Breast epithelium (tissue), 4 donors: ENCODE measurements at regions not wholly inside any gene's neighbourhood (a gene's known extent, or its start where the extent isn't known, plus 50 kb on each side); places are given as distances from the start of the nearest gene placed in this dataset.

Experiments used
- DNase-seq, 2 donors: peaks; one replicate each; pipeline ENCODE4 v3.0.0-alpha.2; 2019; ENCODE audit warnings: low spot score in 2 of 2
- H3K27ac ChIP-seq, 2 donors: fragments of 200-600 bp; sonication (generic) in 1 of 2; one replicate each; pipeline ENCODE4 v1.5.1; 2016 to 2019; ENCODE audit warnings: mild to moderate bottlenecking in 1 of 2
- H3K27me3 ChIP-seq, 2 donors: fragments of 200-600 bp; sonication (generic) in 1 of 2; one replicate each; pipeline versions ENCODE4 v1.5.1 to v1.6.0; 2017 to 2019; ENCODE audit warnings: control low read depth in 1 of 2, mild to moderate bottlenecking in 1 of 2
- H3K36me3 ChIP-seq: fragments of 200-600 bp; one replicate; pipeline ENCODE4 v1.5.1; 2019
- H3K4me1 ChIP-seq, 2 donors: fragments of 200-600 bp; sonication (generic); one replicate each; pipeline ENCODE4 v1.5.1; 2016 to 2019; ENCODE audit warnings: control low read depth in 1 of 2
- H3K4me3 ChIP-seq, 3 donors: fragments of 200-600 bp; sonication (generic); 1 replicate in 2 of 3; 2 replicates in 1 of 3; pipeline ENCODE4 v1.5.1; 2016 to 2019; ENCODE audit warnings: mild to moderate bottlenecking in 3 of 3, moderate library complexity in 2 of 3
- H3K9me3 ChIP-seq, 2 donors: fragments of 200-600 bp; sonication (generic) in 1 of 2; one replicate each; pipeline ENCODE4 v1.5.1; 2016 to 2019; ENCODE audit warnings: control low read depth in 1 of 2
- POLR2A ChIP-seq: fragments of 450-650 bp; IDR thresholded peaks from one replicate; pipeline ENCODE4 v1.6.1; 2016; ENCODE audit warnings: antibody characterized with exemption, mild to moderate bottlenecking, moderate library complexity
- POLR2AphosphoS5 ChIP-seq, 3 donors: sonication (generic); formaldehyde crosslinking; IDR thresholded peaks; one replicate each; pipeline ENCODE4 v1.6.1; 2017; ENCODE audit warnings: antibody characterized with exemption in 3 of 3
- intact Hi-C: fragments of 100-400 bp; cut with DNase I; formaldehyde crosslinking; loops from one replicate; pipeline ENCODE4 v1.15.1; 2023; ENCODE audit warnings: low total_unique reads
- TF ChIP-seq, protein P1 (sequence below), 3 donors: fragments of 450-650 bp; IDR thresholded peaks; one replicate each; pipeline ENCODE4 v1.5.1; 2016 to 2017; ENCODE audit warnings: antibody characterized with exemption in 3 of 3, mild to moderate bottlenecking in 3 of 3, moderate library complexity in 3 of 3

DNA sequence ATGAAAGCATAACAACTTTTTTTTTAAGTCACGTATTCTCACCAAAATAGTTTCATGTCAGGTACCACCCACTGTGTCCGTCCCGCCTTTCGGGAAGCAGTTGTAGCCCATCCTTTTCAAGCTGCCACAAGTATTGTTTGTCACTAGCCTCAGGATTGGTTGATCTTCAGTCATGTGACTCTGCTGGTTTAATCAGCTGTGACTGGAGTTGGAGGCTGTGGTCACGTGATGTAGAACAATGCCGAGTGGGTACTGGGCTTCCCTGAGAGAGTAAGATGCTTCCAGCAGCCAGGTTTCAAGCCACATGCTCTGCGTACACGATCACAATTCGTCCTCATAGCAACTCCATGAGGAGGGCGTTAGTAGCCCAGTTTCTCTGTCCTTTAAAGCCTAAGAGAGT is 83.0 kb upstream of the WSCD2 start:
- Histone ChIP-seq H3K4me3 (peak overlapping the region in 2 of 3 donors; percentile 21 to 51), H3K27ac (peak overlapping the region; percentile 40 to 80), H3K4me1 (peaks cover 0 to 2% of the 10 kb centered on the region in 2 donors), H3K9me3 (no peaks in the 10 kb centered on the region), H3K27me3 (no peaks in the 10 kb centered on the region), H3K36me3 (no peaks in the 10 kb centered on the region)
- DNase-seq = no peak
- intact Hi-C loops = no loop called here
- TF ChIP-seq, protein P1, sequence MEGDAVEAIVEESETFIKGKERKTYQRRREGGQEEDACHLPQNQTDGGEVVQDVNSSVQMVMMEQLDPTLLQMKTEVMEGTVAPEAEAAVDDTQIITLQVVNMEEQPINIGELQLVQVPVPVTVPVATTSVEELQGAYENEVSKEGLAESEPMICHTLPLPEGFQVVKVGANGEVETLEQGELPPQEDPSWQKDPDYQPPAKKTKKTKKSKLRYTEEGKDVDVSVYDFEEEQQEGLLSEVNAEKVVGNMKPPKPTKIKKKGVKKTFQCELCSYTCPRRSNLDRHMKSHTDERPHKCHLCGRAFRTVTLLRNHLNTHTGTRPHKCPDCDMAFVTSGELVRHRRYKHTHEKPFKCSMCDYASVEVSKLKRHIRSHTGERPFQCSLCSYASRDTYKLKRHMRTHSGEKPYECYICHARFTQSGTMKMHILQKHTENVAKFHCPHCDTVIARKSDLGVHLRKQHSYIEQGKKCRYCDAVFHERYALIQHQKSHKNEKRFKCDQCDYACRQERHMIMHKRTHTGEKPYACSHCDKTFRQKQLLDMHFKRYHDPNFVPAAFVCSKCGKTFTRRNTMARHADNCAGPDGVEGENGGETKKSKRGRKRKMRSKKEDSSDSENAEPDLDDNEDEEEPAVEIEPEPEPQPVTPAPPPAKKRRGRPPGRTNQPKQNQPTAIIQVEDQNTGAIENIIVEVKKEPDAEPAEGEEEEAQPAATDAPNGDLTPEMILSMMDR (IDR thresholded peaks at IDR 0.05) = no peak
- TF ChIP-seq POLR2AphosphoS5 (IDR thresholded peaks at IDR 0.05) (no peak), POLR2A (no peak)

DNA sequence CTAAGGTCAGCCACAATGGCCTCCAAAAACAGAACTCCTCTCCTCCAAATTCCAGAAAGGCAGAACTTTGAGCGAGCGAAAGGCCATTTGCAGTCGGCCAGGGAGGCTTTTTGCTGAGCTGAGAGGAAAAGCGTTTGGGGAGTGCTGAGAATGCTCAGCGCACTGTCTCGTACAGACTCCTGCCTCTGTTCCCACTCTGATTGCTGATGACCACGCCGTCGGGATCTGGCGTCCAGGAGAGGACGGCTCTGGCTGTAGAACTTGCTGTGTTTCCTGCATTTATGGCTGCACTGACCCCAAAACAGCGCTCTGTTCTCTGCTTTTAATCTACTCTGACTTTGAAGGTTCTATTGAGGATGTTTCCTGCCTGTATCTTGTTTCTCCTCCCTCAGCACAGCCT is 82.4 kb upstream of the WSCD2 start:
- no peak for DNase-seq
- Histone ChIP-seq H3K9me3 (no peaks in the 10 kb centered on the region), H3K27me3 (no peaks in the 10 kb centered on the region), H3K4me3 (peak overlapping the region; percentile 14 to 51 (median 21)), H3K27ac (peak overlapping the region; percentile 40 to 80), H3K4me1 (peaks cover 0 to 2% of the 10 kb centered on the region in 2 donors), H3K36me3 (no peaks in the 10 kb centered on the region)
- TF ChIP-seq POLR2AphosphoS5 (IDR thresholded peaks at IDR 0.05) (no peak), POLR2A (no peak)
- TF ChIP-seq, protein P1 (IDR thresholded peaks at IDR 0.05) = no peak
- intact Hi-C loops = no loop called here

DNA sequence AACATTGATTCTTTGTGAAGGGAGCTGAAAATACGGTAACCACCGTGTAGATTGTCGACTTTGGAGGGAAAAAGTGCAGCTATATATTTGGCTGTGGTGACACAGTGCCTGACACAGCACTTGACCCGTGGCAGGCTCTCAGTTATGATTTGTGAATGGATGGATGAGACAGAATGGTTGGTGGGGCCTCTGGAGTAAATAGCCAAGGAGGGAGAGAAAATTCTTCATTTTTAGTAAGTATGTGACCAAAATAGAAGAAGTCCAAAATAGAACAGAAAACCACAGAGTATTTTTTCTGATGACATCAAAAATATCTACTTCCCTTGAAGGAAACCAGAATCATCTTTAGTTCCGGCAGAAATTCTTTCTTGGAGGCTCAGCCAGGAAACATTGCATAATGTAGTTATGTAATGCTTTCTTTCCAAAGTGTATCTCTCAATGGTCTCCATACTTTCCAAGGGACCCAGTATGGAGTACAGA is 82.0 kb upstream of the WSCD2 start:
- Histone ChIP-seq H3K9me3 (no peaks in the 10 kb centered on the region), H3K4me3 (peak overlapping the region; percentile 14 to 51 (median 21)), H3K27me3 (no peaks in the 10 kb centered on the region), H3K36me3 (no peaks in the 10 kb centered on the region), H3K4me1 (peaks cover 0 to 2% of the 10 kb centered on the region in 2 donors), H3K27ac (peak overlapping the region; percentile 40 to 80)
- no peak for TF ChIP-seq POLR2A
- TF ChIP-seq POLR2AphosphoS5 (IDR thresholded peaks at IDR 0.05) = peak in 1 of 3 donors; percentile 28
- TF ChIP-seq, protein P1 (IDR thresholded peaks at IDR 0.05) = no peak
- DNase-seq = no peak
- intact Hi-C loops = no loop called here

DNA sequence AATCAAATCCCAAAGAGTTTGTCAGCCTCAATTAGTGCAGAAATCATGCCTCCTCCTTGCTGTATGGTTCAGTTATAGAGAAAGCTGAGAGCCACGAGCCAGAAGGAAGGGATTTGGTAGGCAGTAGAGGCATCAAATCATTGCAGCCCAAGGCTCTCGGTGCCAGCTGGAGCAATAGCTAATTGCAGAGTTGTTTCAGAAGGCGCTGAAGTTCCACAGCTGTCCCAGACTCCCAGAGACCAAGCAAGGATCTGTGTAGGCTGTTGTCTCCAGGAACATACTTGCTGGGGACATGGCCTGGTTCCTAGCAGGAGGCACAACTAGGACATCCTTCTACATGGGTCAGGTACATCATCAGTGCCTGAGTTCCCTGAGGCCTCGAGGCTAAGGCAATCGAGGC is 80.4 kb upstream of the WSCD2 start:
- TF ChIP-seq POLR2AphosphoS5 (IDR thresholded peaks at IDR 0.05) = no peak
- TF ChIP-seq POLR2A = no peak
- TF ChIP-seq, protein P1 (IDR thresholded peaks at IDR 0.05) = no peak
- H3K27me3 ChIP-seq = no peaks in the 10 kb centered on the region
- H3K4me3 ChIP-seq = no peak overlapping the region
- H3K4me1 ChIP-seq = peaks cover 0 to 2% of the 10 kb centered on the region in 2 donors
- DNase-seq = no peak
- intact Hi-C loops = no loop called here
- H3K36me3 ChIP-seq = no peaks in the 10 kb centered on the region
- H3K9me3 ChIP-seq = no peaks in the 10 kb centered on the region
- no peak overlapping the region for H3K27ac ChIP-seq

DNA sequence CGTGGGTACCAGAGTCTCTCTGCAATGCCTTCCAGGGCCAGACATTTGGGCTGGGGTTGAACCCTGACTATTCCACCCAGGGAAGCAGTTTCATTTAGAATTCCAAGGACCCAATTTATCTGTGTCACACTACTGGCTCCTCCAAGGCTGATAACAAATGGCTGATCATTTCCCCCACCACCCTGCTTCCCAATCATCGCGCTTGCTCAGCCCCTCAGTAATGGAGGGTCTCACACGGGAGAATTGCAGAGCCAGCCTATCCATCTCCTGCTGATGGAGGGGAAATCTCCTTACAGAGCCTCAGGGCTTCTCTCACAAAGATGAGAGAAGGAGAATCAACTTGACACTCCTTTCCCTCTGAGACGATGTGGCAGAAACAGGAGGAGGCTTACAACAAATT is 78.4 kb upstream of the WSCD2 start:
- intact Hi-C loops = no loop called here
- no peak for TF ChIP-seq POLR2AphosphoS5 (IDR thresholded peaks at IDR 0.05)
- TF ChIP-seq, protein P1 (IDR thresholded peaks at IDR 0.05) = no peak
- no peak for TF ChIP-seq POLR2A
- H3K27ac ChIP-seq = no peak overlapping the region
- H3K4me1 ChIP-seq = peaks cover 0 to 2% of the 10 kb centered on the region in 2 donors
- no peak for DNase-seq
- H3K9me3 ChIP-seq = no peaks in the 10 kb centered on the region
- H3K36me3 ChIP-seq = no peaks in the 10 kb centered on the region
- no peak overlapping the region for H3K4me3 ChIP-seq
- H3K27me3 ChIP-seq = no peaks in the 10 kb centered on the region
